Pulmonary artery endothelial cell (primary cell): ENCODE measurements at regions not wholly inside any gene's neighbourhood (a gene's known extent, or its start where the extent isn't known, plus 50 kb on each side); places are given as distances from the start of the nearest gene placed in this dataset.
"Not testable (repeated sequence)": the region's sequence is repeated elsewhere in the genome, so short reads cannot be mapped to it uniquely, and the experiment has no call there.

Experiments used
- DNase-seq: peaks from one replicate; pipeline ENCODE4 v3.0.0-alpha.2; 2011; ENCODE audit warnings: low read depth, low spot score

GRCh38 chr12:127048057-127048456, 1218.9 kb upstream of the TMEM132C start:
- no peak for DNase-seq

- not testable (repeated sequence) for DNase-seq
Observed at GRCh38 chr12:127048525-127048924, 1218.4 kb upstream of the TMEM132C start.

GRCh38 chr12:127051139-127051538, 1215.8 kb upstream of the TMEM132C start:
- no peak for DNase-seq

DNA sequence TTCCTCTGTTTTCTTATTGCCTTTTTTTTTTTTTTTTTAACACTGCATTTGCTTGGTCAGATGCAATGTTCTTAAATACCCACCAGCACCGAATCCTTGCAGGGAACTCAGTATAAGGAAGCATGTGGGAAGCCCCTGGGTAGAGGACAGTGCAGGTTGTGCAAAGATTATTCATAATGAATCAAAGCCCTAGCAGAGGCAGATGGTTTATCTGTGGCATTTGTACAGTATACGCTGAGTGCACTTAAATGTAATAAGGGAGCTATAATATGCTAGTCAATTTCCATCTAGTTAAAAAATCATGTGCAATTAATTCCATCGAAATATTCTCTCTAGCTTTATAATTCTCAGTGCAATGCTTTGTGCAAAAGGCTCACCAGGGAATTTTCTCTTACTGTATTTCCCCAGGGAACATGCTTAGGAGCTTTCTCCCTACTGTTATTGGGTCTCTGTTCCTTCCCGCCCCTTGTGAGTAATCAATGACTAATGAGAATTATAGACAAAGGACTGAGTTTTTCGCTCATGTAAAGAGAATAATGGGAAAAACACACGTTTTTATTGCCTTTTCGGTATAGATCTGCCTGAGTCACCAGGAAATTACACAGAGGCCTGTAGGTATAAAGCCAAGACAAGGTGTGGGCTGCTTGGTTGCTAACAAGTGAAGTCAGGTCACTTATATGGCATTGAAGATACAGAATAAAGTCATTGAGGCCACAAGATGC, 1214.3 kb upstream of the TMEM132C start:
- peak; percentile 15 for DNase-seq

DNA sequence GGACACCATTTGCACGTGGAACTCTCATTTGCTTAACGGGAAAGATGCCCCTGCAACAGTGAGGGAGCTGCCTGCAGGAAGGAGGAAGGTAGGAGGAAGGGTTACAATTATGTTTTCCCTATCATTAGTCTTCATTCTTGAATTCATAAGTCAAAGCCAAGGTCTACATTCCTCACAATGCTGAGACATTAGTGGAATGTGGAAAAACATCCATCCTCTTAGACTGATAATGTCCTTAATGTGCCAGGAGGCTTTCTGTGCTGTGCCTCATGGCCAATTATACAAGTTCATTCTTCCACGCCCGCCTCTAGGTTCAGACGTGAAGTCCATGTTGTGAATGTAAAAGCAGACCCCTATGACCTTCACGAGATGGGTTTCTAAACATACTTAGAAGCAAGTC, 1212.4 kb upstream of the TMEM132C start:
- no peak for DNase-seq

DNA sequence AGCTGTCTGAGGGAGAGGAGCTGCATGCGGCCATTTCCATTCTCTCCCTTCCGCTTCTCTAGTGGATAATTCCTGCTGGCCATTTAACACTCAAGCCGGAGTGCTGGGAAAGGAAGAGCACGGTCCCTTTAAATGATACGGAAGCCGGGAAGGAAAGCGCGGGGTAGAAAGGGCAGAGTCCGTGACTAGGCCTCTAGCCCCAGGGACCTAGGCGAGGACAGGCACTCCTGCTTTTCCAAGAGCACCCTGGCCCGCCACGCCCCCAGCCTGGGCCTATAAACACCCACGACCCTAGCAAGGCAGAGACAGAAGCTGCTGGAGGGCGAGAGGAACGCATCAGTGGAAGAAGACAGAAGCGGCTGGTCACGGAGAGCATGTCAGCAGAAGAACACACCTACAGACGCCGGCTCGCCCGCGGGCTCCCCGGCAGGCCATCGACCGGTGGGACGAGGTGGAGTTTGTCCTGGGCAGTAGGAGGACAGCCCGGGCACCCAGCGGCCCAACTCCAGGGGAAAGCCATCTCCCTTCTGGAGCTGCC, 1206.6 kb upstream of the TMEM132C start:
- DNase-seq, result no peak

GRCh38 chr12:127060933-127061332, 1206.0 kb upstream of the TMEM132C start:
- DNase-seq, result no peak

DNA sequence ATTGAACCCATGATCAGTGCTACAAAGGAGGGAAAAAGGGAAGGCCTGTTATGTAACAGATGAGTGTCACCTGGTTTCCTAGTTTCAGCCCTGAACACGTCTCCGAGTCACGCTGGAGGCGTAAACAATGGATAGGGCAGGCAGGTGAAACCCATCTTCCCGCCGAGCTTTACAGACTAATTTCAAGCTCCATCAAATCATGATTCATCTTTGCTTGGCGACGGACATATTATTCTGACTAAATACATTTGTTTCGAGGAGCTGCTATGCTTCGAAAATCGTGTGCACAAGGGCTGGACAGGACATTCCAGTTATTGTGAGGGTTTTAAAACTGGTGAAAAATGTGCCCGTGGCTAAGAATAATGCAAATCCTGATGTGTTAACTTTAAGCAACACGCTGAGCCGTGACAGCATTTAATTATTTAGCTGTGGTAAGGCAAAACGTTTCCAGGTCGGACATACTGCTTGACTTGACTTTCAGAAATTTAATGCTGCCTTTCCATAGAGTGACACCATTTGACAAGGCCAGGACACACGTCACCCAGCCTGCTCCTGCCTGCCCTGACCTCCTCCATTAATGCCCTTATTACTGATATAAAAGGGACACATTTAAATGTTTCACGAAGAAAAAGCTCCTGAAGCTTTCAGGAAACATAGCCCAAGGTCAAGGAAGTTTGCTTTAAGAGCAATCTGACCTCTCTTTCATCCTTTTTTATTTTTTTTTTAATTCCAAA, 1203.5 kb upstream of the TMEM132C start:
- no peak for DNase-seq

DNA sequence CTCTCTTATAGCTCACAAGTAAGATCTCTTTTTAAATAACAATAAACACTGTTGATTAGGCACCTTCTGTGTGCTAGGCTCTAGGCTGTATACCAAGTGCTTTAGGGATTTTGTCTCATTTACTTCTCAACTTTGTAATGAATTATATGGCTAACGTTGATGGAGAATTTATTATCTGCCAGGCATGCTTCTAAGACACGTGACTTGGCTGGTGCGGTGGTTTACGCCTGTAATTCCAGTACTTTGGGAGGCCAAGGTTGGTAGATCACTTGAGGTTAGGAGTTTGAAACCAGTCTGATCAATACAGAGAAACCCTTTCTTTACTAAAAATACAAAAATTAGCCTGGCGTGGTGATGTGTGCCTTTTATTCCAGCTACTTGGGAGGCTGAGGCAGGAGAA, 1202.8 kb upstream of the TMEM132C start:
- DNase-seq, result no peak

- no peak for DNase-seq
Observed at GRCh38 chr12:127065595-127065994, 1201.4 kb upstream of the TMEM132C start.

DNA sequence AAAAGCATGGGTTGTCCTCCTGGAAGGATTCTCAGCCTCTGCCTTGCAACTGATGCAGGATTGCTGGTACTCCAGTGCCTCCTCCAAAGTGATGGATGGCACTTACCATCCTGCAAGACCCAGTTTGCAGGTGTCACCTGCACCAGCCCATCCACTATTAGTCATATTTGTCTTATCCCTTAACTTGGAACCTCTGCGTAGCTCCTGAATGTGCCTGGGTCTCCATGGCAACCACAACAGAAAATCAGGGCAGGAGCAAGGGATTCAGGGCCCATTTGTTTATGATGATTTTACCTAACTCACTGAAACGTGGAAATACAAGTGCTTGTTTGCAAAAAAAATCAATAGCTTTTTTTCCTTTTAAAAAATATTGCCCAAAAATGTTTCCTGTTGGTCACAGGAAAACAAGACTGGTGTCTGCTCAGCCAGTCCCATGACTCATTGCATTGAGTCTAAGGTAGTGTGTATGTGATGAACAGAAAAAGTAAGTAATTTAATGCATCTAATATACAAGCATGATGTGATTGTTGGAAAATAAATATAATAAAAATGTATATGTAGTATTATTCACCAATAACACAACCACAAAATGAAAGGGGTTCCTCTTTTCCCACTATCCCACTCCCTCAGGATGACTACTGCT, 1196.3 kb upstream of the TMEM132C start:
- DNase-seq, result no peak

DNA sequence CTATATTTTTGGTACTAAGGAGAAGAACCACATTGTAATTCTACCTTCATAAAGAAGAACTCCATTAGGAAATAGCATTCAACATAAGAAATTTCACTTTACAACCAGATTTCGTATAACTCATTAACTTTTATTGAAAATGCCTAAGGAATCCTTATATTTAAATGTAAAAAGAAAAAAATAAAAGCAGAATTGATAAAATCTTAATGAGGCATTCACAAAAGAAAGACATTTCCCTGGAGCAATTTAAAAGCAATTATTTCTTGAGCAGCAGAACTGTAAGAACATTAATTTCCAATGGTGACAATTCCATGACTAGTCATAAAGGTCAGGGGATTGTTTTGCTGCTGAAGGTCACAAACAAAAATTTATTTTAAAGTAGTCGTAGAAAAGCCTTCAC, 1192.8 kb upstream of the TMEM132C start:
- no peak for DNase-seq

GRCh38 chr12:127075981-127076380, 1191.0 kb upstream of the TMEM132C start:
- DNase-seq, result no peak

- no peak for DNase-seq
Observed at GRCh38 chr12:127077262-127078045, 1189.5 kb upstream of the TMEM132C start.

- no peak for DNase-seq
Observed at GRCh38 chr12:127078577-127079350, 1188.2 kb upstream of the TMEM132C start.

GRCh38 chr12:127079636-127080035, 1187.3 kb upstream of the TMEM132C start:
- no peak for DNase-seq

- no peak for DNase-seq
Observed at GRCh38 chr12:127081058-127081457, 1185.9 kb upstream of the TMEM132C start.

GRCh38 chr12:127083008-127083949, 1183.7 kb upstream of the TMEM132C start:
- DNase-seq, result peak; percentile 24

- DNase-seq, result no peak
Observed at GRCh38 chr12:127101076-127101475, 1165.9 kb upstream of the TMEM132C start.

DNA sequence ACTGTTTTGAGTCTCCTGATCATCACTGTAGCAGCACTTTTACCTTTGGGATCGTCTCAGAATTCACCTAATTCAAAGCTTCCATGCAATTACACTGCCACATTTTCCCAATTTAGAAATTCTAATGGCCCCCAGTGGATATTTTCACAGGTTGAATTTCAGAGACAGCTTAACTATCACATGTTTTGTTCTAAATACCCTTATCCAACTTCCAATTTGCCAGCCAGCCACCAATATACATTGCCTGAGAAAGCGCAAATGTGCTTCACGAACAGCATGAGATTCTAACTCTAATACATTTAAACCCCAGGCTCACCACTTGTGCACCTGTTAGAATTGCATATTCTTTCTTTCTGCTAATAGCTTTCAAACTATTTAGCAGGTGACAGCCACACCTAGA, 1160.9 kb upstream of the TMEM132C start:
- DNase-seq, result no peak
